Sigmoid colon (tissue), 6 donors: ENCODE measurements at regions not wholly inside any gene's neighbourhood (a gene's known extent, or its start where the extent isn't known, plus 50 kb on each side); places are given as distances from the start of the nearest gene placed in this dataset.

Source experiments
- DNase-seq: peaks from one replicate; pipeline ENCODE4 v3.0.0-alpha.2; 2019
- H3K27ac ChIP-seq, 4 donors: fragments of 200-600 bp; sonication (generic); one replicate each; pipeline ENCODE4 v1.5.1; 2016 to 2019; ENCODE audit warnings: mild to moderate bottlenecking in 1 of 4
- H3K27me3 ChIP-seq, 3 donors: fragments of 200-600 bp; sonication (generic); one replicate each; pipeline ENCODE4 v1.5.1; 2019; ENCODE audit warnings: mild to moderate bottlenecking in 1 of 3
- H3K36me3 ChIP-seq, 4 donors: fragments of 200-600 bp; sonication (generic); one replicate each; pipeline ENCODE4 v1.5.1; 2016 to 2019
- H3K4me1 ChIP-seq, 4 donors: fragments of 200-600 bp; sonication (generic); one replicate each; pipeline ENCODE4 v1.5.1; 2017 to 2019
- H3K4me3 ChIP-seq, 4 donors: fragments of 200-600 bp; sonication (generic); one replicate each; pipeline ENCODE4 v1.5.1; 2017 to 2019; ENCODE audit warnings: mild to moderate bottlenecking in 2 of 4, moderate library complexity in 1 of 4
- H3K9me3 ChIP-seq, 4 donors: fragments of 200-600 bp in 3 of 4; sonication (generic) in 3 of 4; one replicate each; pipeline versions ENCODE4 v1.5.1 to v1.6.1; 2013 to 2019
- EP300 ChIP-seq, 4 donors: sonication (generic); formaldehyde crosslinking; IDR thresholded peaks; one replicate each; pipeline ENCODE4 v1.6.1; 2017; ENCODE audit warnings: antibody characterized with exemption in 4 of 4
- POLR2A ChIP-seq, 2 donors: fragments of 450-650 bp; IDR thresholded peaks; one replicate each; pipeline ENCODE4 v1.6.1; 2016; ENCODE audit warnings: antibody characterized with exemption in 2 of 2, mild to moderate bottlenecking in 2 of 2, moderate library complexity in 2 of 2
- POLR2AphosphoS5 ChIP-seq, 4 donors: sonication (generic); formaldehyde crosslinking; IDR thresholded peaks; one replicate each; pipeline ENCODE4 v1.6.1; 2017; ENCODE audit warnings: antibody characterized with exemption in 4 of 4
- WGBS, 2 donors: extraction: QIAGEN DNeasy Blood & Tissue Kit; methylation state at CpG; one replicate each; pipeline ENCODE4 v1.1.7; 2013; 5-methylcytosine and 5-hydroxymethylcytosine counted together
- intact Hi-C: fragments of 100-400 bp; cut with DNase I; formaldehyde crosslinking; loops from one replicate; pipeline ENCODE4 v1.15.1; 2023
- TF ChIP-seq, protein P1 (sequence below), 4 experiments: fragments of 450-650 bp in 3 of 4; fragments of 200-600 bp in 1 of 4; IDR thresholded peaks; one replicate each; pipeline ENCODE4 v1.5.1; 2016 to 2019; ENCODE audit warnings: antibody characterized with exemption in 4 of 4, mild to moderate bottlenecking in 3 of 4, moderate library complexity in 2 of 4
- donor health status: healthy with polysubstance abuse.
- donor health status: healthy.

DNA sequence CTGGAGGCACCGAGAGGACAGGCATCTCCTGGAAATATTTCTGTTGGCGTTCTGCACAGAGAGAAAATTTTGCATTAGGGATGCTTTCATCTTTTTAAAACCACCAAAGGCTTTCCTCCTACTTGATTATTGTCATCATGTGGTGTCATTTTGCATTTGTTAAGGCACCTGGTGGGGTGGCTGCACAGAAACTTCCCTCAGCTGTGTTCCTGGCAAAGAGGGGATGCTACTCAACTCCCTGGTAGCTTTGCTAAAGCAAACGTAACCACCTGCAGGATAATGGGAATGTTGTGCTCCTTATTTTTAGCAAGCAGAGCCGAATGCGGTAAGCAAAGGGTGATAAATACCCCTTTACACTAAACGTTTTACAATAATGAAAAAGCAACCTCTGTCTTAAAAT is 229.8 kb downstream of the STIM2 start:
- Histone ChIP-seq H3K36me3 (no peaks in the 10 kb centered on the region), H3K27ac (no peak overlapping the region), H3K4me1 (peaks cover 0 to 8% (median under 1%) of the 10 kb centered on the region in 4 donors), H3K9me3 (no peaks in the 10 kb centered on the region), H3K27me3 (peaks cover 0 to 26% (median 0%) of the 10 kb centered on the region in 3 donors), H3K4me3 (no peak overlapping the region)
- intact Hi-C loops: no loop called here
- 66 to 73% methylated on average over 6 of the region's 6 CpGs for WGBS, 2 donors
- DNase-seq: no peak
- TF ChIP-seq POLR2AphosphoS5 (IDR thresholded peaks at IDR 0.05) (no peak), POLR2A (IDR thresholded peaks at IDR 0.05) (no peak), EP300 (IDR thresholded peaks at IDR 0.05) (no peak)
- TF ChIP-seq, protein P1, sequence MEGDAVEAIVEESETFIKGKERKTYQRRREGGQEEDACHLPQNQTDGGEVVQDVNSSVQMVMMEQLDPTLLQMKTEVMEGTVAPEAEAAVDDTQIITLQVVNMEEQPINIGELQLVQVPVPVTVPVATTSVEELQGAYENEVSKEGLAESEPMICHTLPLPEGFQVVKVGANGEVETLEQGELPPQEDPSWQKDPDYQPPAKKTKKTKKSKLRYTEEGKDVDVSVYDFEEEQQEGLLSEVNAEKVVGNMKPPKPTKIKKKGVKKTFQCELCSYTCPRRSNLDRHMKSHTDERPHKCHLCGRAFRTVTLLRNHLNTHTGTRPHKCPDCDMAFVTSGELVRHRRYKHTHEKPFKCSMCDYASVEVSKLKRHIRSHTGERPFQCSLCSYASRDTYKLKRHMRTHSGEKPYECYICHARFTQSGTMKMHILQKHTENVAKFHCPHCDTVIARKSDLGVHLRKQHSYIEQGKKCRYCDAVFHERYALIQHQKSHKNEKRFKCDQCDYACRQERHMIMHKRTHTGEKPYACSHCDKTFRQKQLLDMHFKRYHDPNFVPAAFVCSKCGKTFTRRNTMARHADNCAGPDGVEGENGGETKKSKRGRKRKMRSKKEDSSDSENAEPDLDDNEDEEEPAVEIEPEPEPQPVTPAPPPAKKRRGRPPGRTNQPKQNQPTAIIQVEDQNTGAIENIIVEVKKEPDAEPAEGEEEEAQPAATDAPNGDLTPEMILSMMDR (IDR thresholded peaks at IDR 0.05): no peak

DNA sequence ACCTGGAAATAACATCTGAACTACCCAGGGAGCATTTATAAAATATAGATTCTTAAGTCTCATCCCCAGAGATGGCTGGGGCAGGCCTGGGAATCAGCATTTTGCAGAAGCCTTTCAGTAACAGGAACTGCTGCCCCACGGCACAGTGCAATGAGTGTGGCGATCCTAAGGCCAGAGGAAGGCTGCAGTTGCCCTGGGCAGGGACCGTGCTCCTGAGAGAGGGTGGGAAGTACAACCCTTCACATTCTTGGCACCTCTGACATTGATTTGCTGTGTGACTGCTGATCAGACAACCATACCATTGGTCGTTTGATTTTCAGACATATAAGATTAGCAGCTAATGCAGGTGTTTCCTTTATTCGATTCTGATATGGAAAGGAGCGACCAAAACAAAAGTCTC is 233.6 kb downstream of the STIM2 start:
- Histone ChIP-seq H3K9me3 (no peaks in the 10 kb centered on the region), H3K4me3 (no peak overlapping the region), H3K36me3 (no peaks in the 10 kb centered on the region), H3K27me3 (peaks cover 0 to 6% (median 0%) of the 10 kb centered on the region in 3 donors), H3K27ac (no peak overlapping the region), H3K4me1 (peaks cover 0 to 5% (median 0%) of the 10 kb centered on the region in 4 donors)
- intact Hi-C loops: no loop called here
- TF ChIP-seq POLR2AphosphoS5 (IDR thresholded peaks at IDR 0.05) (no peak), POLR2A (IDR thresholded peaks at IDR 0.05) (no peak), EP300 (IDR thresholded peaks at IDR 0.05) (no peak)
- TF ChIP-seq, protein P1 (IDR thresholded peaks at IDR 0.05): no peak
- 87 to 90% methylated on average over 6 of the region's 6 CpGs for WGBS, 2 donors
- no peak for DNase-seq

- H3K27ac ChIP-seq: no peak overlapping the region
- H3K4me3 ChIP-seq: no peak overlapping the region
These were observed 234.1 kb downstream of the STIM2 start for GRCh38 chr4:27094783-27095182.

DNA sequence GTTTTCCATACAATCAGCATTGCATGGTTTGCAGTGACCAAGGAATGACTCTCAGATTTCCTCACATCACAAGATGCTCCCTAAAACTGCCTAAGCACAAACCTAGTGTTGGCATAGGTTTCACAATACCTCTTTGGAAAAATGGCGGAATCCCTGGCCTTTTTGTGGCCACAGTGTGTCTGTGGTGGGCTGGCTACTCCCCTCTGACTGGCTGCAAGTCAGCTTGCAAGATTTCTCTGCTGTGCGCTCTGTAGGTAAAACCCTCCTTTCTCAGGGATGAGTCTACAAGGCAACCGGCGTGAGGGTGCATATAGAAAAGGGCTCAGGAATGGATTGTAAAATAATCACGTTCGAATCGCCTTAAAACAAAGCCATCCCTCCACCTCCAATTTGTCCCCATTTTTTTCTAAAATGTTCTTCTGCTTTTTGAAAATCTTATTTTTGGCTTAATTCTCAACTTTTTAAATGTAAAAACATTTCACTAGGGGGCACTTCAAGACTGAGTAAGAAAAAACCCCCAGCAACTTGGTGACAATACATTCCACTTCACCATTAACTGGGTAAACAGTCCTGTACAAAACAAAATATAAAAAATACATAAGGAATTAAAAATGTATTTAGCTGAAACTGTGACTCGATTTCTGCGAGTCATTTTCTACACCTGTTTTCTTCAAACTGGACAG is 235.6 kb downstream of the STIM2 start:
- Histone ChIP-seq H3K4me1 (peaks cover 0 to 7% (median 2%) of the 10 kb centered on the region in 4 donors), H3K36me3 (no peaks in the 10 kb centered on the region), H3K27ac (no peak overlapping the region), H3K9me3 (no peaks in the 10 kb centered on the region), H3K4me3 (no peak overlapping the region), H3K27me3 (no peaks in the 10 kb centered on the region)
- 82 to 88% methylated on average over 9 of the region's 9 CpGs for WGBS, 2 donors
- TF ChIP-seq EP300 (IDR thresholded peaks at IDR 0.05) (no peak), POLR2A (IDR thresholded peaks at IDR 0.05) (no peak), POLR2AphosphoS5 (IDR thresholded peaks at IDR 0.05) (no peak)
- TF ChIP-seq, protein P1 (IDR thresholded peaks at IDR 0.05): no peak
- no peak for DNase-seq
- intact Hi-C loops: no loop called here

More at GRCh38 chr4:27094783-27095182, 234.1 kb downstream of the STIM2 start:
- TF ChIP-seq, protein P1 (IDR thresholded peaks at IDR 0.05): no peak
- TF ChIP-seq EP300 (IDR thresholded peaks at IDR 0.05) (no peak), POLR2AphosphoS5 (IDR thresholded peaks at IDR 0.05) (no peak)
- intact Hi-C loops: no loop called here
- Histone ChIP-seq H3K9me3 (no peaks in the 10 kb centered on the region), H3K36me3 (no peaks in the 10 kb centered on the region), H3K4me1 (peaks cover 0 to 5% (median 0%) of the 10 kb centered on the region in 4 donors), H3K27me3 (peaks cover 0 to under 1% (median 0%) of the 10 kb centered on the region in 3 donors)
- 39 to 65% methylated on average over 2 of the region's 2 CpGs for WGBS, 2 donors
- DNase-seq: no peak

- no peak overlapping the region for H3K27ac ChIP-seq
- H3K27me3 ChIP-seq: no peaks in the 10 kb centered on the region
- H3K4me1 ChIP-seq: peaks cover 0 to 14% (median 11%) of the 10 kb centered on the region in 4 donors
- TF ChIP-seq EP300 (IDR thresholded peaks at IDR 0.05) (no peak), POLR2A (IDR thresholded peaks at IDR 0.05) (no peak), POLR2AphosphoS5 (IDR thresholded peaks at IDR 0.05) (no peak)
- TF ChIP-seq, protein P1 (IDR thresholded peaks at IDR 0.05): no peak
- H3K9me3 ChIP-seq: no peaks in the 10 kb centered on the region
- intact Hi-C loops: no loop called here
- no peaks in the 10 kb centered on the region for H3K36me3 ChIP-seq
- no peak overlapping the region for H3K4me3 ChIP-seq
- WGBS, 2 donors: 12 to 38% methylated on average over 1 of the region's 1 CpG
- no peak for DNase-seq
These were observed 237.4 kb downstream of the STIM2 start for GRCh38 chr4:27098034-27098433.
